ENCODE measurements at regions not wholly inside any gene's neighbourhood (a gene's known extent, or its start where the extent isn't known, plus 50 kb on each side); places are given as distances from the start of the nearest gene placed in this dataset.

DNA sequence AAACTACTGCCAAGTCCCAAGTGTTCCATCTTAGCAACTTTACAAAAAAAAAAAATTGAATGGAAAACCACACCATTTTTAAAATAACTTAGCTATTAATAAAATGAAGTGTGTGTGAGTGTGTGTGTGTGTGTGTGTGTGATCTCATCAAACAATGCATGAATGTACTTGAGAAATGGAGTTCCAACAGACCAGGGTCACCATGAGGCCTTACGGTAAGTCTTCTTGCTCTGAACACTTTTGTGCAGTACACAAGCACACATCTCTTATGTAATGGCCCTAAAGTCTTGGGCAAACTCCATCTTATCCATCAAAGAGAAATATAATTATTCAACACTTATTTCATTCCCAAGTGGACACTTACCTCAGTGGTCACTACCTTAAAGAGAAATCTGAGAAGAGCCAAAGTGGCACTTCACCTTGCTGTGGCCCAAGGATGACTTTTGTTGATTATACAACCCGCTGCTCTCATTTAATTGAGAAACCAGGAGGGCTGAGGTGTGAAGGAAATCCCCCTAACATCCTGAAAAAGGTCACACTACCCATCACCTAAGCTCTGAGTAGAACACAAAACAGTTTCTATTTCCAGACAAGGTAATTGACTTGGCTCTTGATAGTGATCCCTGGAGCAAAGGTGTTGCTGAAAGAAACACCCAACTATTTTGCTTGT lies 96.5 kb upstream of the PRDX4 start:
- DNase-seq, result no peak
- TF ChIP-seq POLR2A (IDR thresholded peaks at IDR 0.05; ENCODE audit: low read length), result no peak
- TF ChIP-seq GATA1 (IDR thresholded peaks at IDR 0.05; ENCODE audit: low read depth, low read length), result no peak

DNA sequence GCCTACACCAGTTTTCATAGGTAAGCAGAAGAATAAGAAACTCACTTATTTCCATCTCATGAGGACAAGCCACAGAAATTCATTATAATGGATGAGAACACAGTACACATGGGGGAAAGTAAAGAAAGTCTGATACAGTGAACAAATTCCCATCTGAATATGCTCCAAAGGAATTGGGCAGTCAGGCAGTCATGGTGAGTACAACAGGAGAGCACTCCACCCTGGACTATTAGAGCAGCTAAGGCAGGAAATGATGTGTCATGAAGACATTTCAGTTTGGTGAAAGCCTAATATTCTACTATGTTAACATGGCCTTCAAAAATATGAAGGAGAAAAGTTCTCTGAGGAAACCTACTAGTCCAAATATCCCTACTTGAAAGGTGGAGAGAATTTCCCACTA lies 92.0 kb upstream of the PRDX4 start:
- TF ChIP-seq GATA1 (IDR thresholded peaks at IDR 0.05; ENCODE audit: low read depth, low read length) (no peak), POLR2A (IDR thresholded peaks at IDR 0.05; ENCODE audit: low read length) (no peak)
- no peak for DNase-seq

DNA sequence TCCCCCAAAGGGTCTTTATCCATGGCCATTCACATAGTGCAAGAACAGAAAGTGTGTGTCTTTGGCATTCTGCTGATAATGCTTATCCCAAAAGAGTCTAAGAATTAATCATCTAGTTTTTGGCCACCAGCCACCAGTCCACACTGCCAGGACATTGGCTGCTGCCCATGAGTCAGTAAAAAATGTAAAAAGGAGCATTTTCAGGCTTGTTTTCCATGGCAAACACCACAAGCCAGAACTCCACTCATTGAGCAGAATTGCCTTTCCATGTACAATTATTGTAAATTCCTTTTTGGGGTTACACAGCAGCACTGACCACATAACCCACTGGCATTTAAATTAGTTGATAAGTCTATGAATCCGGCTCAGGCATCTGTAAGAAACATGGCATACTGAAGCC lies 89.2 kb upstream of the PRDX4 start:
- TF ChIP-seq GATA1 (IDR thresholded peaks at IDR 0.05; ENCODE audit: low read depth, low read length) (no peak), POLR2A (IDR thresholded peaks at IDR 0.05; ENCODE audit: low read length) (no peak)
- DNase-seq, result no peak

DNA sequence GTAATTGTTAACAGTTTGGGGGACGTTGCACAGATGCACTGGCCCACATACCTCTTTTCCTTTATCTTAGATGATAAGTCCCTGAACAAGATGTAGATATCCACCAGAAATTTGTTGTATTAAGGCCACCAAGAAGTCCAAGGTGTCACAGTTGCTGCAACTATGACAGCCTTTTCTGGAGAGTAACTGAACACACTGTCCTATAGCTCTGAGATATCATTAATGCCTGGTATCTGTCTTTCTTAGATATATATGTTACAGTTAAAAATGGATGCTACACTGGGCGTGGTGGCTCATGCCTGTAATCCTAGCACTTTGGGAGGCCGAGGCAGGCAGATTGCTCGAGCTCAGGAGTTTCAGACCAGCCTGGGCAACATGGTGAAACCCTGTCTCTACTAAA lies 77.8 kb upstream of the PRDX4 start:
- TF ChIP-seq GATA1 (IDR thresholded peaks at IDR 0.05; ENCODE audit: low read depth, low read length) (no peak), POLR2A (IDR thresholded peaks at IDR 0.05; ENCODE audit: low read length) (no peak)
- no peak for DNase-seq

DNA sequence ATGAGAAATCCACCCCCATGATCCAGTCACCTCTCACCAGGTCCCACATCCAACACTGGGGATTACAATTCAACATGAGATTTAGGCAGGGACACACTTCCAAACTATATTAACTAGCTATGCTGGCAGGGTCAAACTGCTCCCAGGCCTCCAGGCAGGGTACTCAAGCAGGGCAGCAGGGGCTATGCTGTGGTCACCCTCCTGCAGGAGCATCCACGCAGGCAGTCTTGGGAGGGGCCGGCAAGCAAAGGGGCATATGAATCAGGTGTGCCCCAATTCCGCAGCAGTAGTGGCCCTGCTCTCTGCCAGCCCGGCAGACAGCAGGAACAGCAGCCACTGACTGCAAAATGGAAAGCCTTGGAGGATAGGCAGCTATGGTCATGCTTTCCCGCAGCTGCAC lies 74.6 kb upstream of the PRDX4 start:
- DNase-seq, result no peak
- no peak for TF ChIP-seq GATA1 (IDR thresholded peaks at IDR 0.05; ENCODE audit: low read depth, low read length)
- no peak for TF ChIP-seq POLR2A (IDR thresholded peaks at IDR 0.05; ENCODE audit: low read length)

DNA sequence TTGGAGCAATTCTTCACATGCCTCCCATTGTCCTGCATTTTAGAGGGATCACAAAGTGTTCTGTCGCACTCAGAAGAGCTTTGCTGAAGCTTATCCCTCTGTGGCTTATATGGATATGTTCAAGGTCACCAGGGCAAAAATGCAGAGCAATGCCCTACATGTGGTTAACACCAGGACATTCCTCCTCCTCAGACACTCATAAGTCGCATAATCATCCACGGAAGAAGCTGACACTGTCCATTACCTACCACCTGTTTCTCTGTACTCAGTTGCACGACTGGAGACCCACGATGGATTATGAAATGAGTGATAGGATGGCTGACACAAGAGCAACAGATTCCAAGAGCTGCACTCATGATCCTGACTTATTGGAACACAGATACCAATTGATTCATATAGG lies 68.7 kb upstream of the PRDX4 start:
- no peak for DNase-seq
- TF ChIP-seq POLR2A (IDR thresholded peaks at IDR 0.05; ENCODE audit: low read length), result no peak
- TF ChIP-seq GATA1 (IDR thresholded peaks at IDR 0.05; ENCODE audit: low read depth, low read length), result no peak

DNA sequence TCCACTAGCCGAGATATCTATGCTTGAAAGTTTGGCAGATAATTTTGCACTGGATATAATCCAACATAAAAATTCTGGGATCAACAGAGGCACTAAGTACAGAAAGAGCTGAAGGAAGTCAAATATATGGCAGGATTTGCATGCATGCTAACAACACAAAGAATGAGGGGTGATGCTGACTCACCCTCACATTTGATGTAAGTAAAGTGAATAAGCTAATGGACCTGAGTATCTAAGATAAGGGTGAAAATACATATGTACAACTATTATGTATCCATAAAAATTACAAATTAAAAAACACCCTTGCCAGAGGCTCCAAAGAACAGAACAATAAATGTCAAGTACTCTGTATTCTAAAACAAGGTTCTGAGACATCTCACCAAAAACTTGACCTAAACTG lies 63.8 kb upstream of the PRDX4 start:
- no peak for TF ChIP-seq POLR2A (IDR thresholded peaks at IDR 0.05; ENCODE audit: low read length)
- TF ChIP-seq GATA1 (IDR thresholded peaks at IDR 0.05; ENCODE audit: low read depth, low read length), result no peak
- no peak for DNase-seq

DNA sequence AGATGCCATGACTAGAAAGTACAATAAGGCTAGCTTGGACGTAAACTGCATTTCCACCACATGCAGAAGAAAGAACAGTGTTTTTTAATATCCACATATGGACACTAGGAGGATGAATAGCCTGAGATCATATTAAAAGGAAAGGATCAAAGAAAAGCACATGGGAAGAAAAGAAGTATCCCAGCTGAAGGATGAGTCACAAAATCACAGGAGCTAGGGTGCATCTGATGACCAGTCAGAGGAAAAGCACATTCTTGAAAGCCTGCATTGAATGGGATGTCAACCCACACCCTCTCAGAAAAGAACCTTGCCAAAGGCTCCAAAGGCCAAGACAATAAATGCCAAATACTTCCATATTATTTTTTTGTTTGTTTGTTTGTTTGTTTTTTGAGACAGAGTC lies 56.8 kb upstream of the PRDX4 start:
- TF ChIP-seq POLR2A (IDR thresholded peaks at IDR 0.05; ENCODE audit: low read length) (no peak), GATA1 (IDR thresholded peaks at IDR 0.05; ENCODE audit: low read depth, low read length) (no peak)
- no peak for DNase-seq

DNA sequence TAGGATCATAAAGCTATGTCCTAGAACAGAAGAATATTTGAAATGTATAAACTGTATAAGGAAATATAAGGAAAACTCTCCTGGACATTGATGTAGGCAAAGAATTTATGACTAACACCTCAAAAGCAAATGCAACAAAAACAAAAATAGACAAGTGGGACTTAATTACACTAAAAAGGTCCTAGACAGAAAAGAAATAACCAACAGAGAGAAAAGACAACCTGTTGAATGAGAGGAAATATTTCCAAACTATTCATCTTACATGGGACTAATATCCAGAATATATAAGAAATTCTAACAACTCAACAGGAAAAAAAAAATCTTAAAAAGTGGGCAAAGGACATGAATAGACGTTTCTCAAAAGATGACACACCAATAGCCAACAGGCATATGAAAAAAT lies 54.4 kb upstream of the PRDX4 start:
- no peak for DNase-seq
- TF ChIP-seq POLR2A (IDR thresholded peaks at IDR 0.05; ENCODE audit: low read length), result no peak
- TF ChIP-seq GATA1 (IDR thresholded peaks at IDR 0.05; ENCODE audit: low read depth, low read length), result no peak

DNA sequence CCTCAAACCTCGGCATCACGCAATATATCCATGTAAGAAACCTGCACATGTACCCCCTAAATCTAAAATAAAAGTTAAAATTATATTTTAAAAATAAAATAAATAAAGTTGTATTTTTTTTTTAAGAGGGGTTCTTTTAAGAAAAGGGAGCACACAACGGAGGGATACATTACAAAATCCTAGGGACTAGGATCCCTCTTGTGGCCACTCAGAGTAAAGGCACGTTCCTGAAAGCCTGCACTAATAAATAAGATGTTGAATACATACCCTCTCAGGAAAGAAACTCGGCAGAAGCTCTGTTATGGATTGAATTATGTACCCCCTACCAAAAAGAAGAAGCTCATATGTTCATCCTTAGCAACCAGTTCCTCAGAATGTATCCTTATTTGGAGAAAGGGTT lies 50.9 kb upstream of the PRDX4 start:
- peak; percentile 6 to 16 for DNase-seq
- TF ChIP-seq GATA1 (IDR thresholded peaks at IDR 0.05; ENCODE audit: low read depth, low read length) (no peak), POLR2A (IDR thresholded peaks at IDR 0.05; ENCODE audit: low read length) (no peak)
